A673 (cell line): ENCODE measurements at regions not wholly inside any gene's neighbourhood (a gene's known extent, or its start where the extent isn't known, plus 50 kb on each side); places are given as distances from the start of the nearest gene placed in this dataset.

Experiments
- CTCF ChIP-seq: fragments of 300-800, 200-600 bp; sonication (generic); conservative IDR thresholded peaks from 2 replicates; pipeline ENCODE4 v1.5.1; 2017; ENCODE audit warnings: low read depth, mild to moderate bottlenecking, antibody characterized with exemption, low read length, moderate library complexity, mixed read lengths
- EZH2 ChIP-seq: fragments of 200-600 bp; sonication (generic); IDR thresholded peaks from 2 replicates; pipeline ENCODE4 v1.6.1; 2017; ENCODE audit warnings: borderline replicate concordance, low read depth, mild to moderate bottlenecking, mixed read lengths, antibody characterized with exemption, low read length; ENCODE audit not compliant: poor library complexity, severe bottlenecking

- no peak for TF ChIP-seq CTCF
- no peak for TF ChIP-seq EZH2
Observed at GRCh38 chr2:220660277-220661145, 911.6 kb downstream of the EPHA4 start.
